ENCODE measurements at regions not wholly inside any gene's neighbourhood (a gene's known extent, or its start where the extent isn't known, plus 50 kb on each side); places are given as distances from the start of the nearest gene placed in this dataset.
"Not testable (repeated sequence)": the region's sequence is repeated elsewhere in the genome, so short reads cannot be mapped to it uniquely, and the experiment has no call there.

GRCh38 chr12:83696311-83696710 is 1009.6 kb downstream of the TMTC2 start:
- TF ChIP-seq CTCF, POLR2AphosphoS5 (IDR thresholded peaks at IDR 0.05): not testable (repeated sequence)

Data from upper lobe of left lung (tissue), 4 donors.